KMS-11 (cell line): ENCODE measurements at regions not wholly inside any gene's neighbourhood (a gene's known extent, or its start where the extent isn't known, plus 50 kb on each side); places are given as distances from the start of the nearest gene placed in this dataset.
"Not testable (repeated sequence)": the region's sequence is repeated elsewhere in the genome, so short reads cannot be mapped to it uniquely, and the experiment has no call there.

ENCODE experiments used
- H2AFZ ChIP-seq: fragments of 200-600 bp; sonication (generic); 2 replicates; pipeline ENCODE4 v1.6.1; 2016; ENCODE audit warnings: antibody characterized with exemption, mixed run types, low read depth
- H3K27ac ChIP-seq: fragments of 200-600 bp; sonication (generic); 2 replicates; pipeline ENCODE4 v1.6.1; 2016; ENCODE audit warnings: mild to moderate bottlenecking, mixed run types
- H3K27me3 ChIP-seq: fragments of 200-600 bp; sonication (generic); 2 replicates; pipeline ENCODE4 v1.6.1; 2017; ENCODE audit warnings: mild to moderate bottlenecking, low read depth, mixed run types, moderate library complexity; ENCODE audit not compliant: insufficient read depth
- H3K36me3 ChIP-seq: fragments of 200-600 bp; sonication (generic); 2 replicates; pipeline ENCODE4 v1.6.1; 2017; ENCODE audit warnings: mild to moderate bottlenecking, mixed run types; ENCODE audit not compliant: insufficient read depth
- H3K4me1 ChIP-seq: fragments of 200-600 bp; sonication (generic); 2 replicates; pipeline ENCODE4 v1.6.1; 2016; ENCODE audit warnings: mild to moderate bottlenecking, low read depth, mixed run types; ENCODE audit not compliant: poor library complexity, severe bottlenecking
- H3K4me2 ChIP-seq: fragments of 200-600 bp; sonication (generic); 2 replicates; pipeline ENCODE4 v1.7.0; 2016; ENCODE audit warnings: mild to moderate bottlenecking, mixed run types
- H3K4me3 ChIP-seq: fragments of 200-600 bp; sonication (generic); IDR thresholded peaks from 2 replicates; pipeline ENCODE4 v1.6.1; 2017; ENCODE audit warnings: low read depth, low read length, mixed read lengths; ENCODE audit not compliant: insufficient read depth
- H3K79me2 ChIP-seq: fragments of 200-600 bp; sonication (generic); 2 replicates; pipeline ENCODE4 v1.6.1; 2016; ENCODE audit warnings: low read depth, mixed run types; ENCODE audit not compliant: insufficient read depth
- H3K9ac ChIP-seq: fragments of 200-600 bp; sonication (generic); 2 replicates; pipeline ENCODE4 v1.6.1; 2016; ENCODE audit warnings: mild to moderate bottlenecking, mixed run types
- H4K20me1 ChIP-seq: fragments of 200-600 bp; sonication (generic); 2 replicates; pipeline ENCODE4 v1.6.1; 2016; ENCODE audit warnings: mild to moderate bottlenecking, mixed run types; ENCODE audit not compliant: insufficient read depth
- TF ChIP-seq, protein P1 (sequence below): fragments of 200-600 bp; sonication (generic); conservative IDR thresholded peaks from 2 replicates; pipeline ENCODE4 v1.6.1; 2017; ENCODE audit warnings: low read depth, mild to moderate bottlenecking, antibody characterized with exemption, low read length, moderate library complexity, mixed read lengths

DNA sequence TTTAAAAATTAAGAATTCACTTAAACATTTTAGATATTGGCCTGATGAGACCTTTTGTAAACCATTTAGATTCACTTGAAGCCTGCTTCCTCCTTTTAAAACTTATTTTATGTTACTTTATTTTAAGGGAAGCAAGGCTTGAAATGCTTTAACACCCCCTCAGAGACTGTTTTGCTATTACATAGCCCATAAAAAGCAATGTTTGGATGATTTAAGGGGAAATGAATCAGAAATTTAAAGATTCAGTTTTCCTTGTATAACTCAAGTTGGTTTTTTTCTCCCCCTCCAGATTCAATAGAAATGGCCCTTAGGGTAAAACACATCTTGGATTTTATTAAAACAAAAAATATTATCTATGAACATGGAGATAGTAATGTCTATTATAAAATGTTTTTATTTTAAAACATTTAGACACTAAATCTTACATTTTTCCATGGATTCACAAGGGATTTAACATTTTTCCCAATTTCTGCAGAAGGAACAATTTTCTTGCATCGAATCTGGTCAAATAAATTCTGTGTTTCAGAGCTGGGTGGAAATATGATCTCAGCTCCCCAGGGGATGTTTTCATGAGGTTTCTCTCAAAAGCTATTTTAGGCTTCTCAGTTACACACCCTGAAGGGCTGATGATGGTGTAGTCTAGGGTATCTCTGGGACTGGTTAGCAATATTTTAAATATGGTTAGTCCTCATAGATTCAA lies 69.3 kb upstream of the WARS2 start:
- peak overlapping the region; percentile 76; the same call in 1 of the 2 replicates for H3K4me2 ChIP-seq
- peak overlapping the region; percentile 46; the same call in 1 of the 2 replicates for H3K27ac ChIP-seq
- no peak overlapping the region; the same call in 1 of the 2 replicates for H2AFZ ChIP-seq
- no peaks in the 10 kb centered on the region for H3K36me3 ChIP-seq
- peaks cover 21% of the 10 kb centered on the region for H3K4me1 ChIP-seq
- no peaks in the 10 kb centered on the region for H3K27me3 ChIP-seq
- H4K20me1 ChIP-seq = no peaks in the 10 kb centered on the region
- no peak overlapping the region for H3K9ac ChIP-seq
- no peak overlapping the region for H3K4me3 ChIP-seq
- TF ChIP-seq, protein P1, sequence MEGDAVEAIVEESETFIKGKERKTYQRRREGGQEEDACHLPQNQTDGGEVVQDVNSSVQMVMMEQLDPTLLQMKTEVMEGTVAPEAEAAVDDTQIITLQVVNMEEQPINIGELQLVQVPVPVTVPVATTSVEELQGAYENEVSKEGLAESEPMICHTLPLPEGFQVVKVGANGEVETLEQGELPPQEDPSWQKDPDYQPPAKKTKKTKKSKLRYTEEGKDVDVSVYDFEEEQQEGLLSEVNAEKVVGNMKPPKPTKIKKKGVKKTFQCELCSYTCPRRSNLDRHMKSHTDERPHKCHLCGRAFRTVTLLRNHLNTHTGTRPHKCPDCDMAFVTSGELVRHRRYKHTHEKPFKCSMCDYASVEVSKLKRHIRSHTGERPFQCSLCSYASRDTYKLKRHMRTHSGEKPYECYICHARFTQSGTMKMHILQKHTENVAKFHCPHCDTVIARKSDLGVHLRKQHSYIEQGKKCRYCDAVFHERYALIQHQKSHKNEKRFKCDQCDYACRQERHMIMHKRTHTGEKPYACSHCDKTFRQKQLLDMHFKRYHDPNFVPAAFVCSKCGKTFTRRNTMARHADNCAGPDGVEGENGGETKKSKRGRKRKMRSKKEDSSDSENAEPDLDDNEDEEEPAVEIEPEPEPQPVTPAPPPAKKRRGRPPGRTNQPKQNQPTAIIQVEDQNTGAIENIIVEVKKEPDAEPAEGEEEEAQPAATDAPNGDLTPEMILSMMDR = no peak
- no peaks in the 10 kb centered on the region for H3K79me2 ChIP-seq

DNA sequence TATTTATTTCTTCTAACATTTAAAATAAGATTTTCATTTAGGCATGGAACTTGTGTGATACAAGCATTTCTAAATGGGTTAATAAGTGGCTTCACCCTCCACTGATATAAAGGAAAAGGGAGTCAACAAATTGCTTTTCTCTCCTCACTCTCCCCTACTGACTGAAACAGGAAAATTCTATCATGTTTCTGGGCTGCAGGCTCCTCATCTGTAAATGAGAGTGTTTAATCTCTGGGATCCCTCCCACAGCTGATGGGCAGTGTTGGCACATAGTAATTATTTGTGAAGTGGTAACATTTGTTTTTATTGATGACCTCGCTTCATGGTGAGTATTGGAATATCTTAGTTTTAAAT lies 69.8 kb upstream of the WARS2 start:
- H3K9ac ChIP-seq = no peak overlapping the region
- H3K4me2 ChIP-seq = peak overlapping the region; percentile 76
- H3K36me3 ChIP-seq = no peaks in the 10 kb centered on the region
- H3K4me1 ChIP-seq = peaks cover 21% of the 10 kb centered on the region
- TF ChIP-seq, protein P1 = no peak
- H3K4me3 ChIP-seq = no peak overlapping the region
- no peaks in the 10 kb centered on the region for H3K79me2 ChIP-seq
- no peaks in the 10 kb centered on the region for H3K27me3 ChIP-seq
- no peak overlapping the region; the same call in 1 of the 2 replicates for H2AFZ ChIP-seq
- peak overlapping the region; percentile 46; the same call in 1 of the 2 replicates for H3K27ac ChIP-seq
- no peaks in the 10 kb centered on the region for H4K20me1 ChIP-seq

DNA sequence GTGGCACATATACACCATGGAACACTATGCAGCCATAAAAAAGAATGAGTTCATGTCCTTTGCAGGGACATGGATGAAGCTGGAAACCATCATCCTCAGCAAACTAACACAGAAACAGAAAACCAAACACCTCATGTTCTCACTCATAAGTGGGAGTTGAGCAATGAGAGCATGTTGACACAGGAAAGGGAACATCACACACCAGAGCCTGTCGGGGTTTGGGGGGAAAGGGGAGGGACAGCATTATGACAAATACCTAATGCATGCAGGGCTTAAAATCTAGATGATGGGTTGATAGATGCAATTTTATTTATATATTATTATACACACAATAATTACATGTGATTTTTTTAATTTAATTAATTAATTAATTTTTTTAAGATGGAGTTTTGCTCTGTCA lies 72.8 kb upstream of the WARS2 start:
- not testable (repeated sequence) for H3K79me2 ChIP-seq, H3K27me3 ChIP-seq, H2AFZ ChIP-seq, H4K20me1 ChIP-seq, H3K4me2 ChIP-seq, H3K36me3 ChIP-seq, H3K4me3 ChIP-seq, H3K27ac ChIP-seq, H3K9ac ChIP-seq
- peaks cover 21% of the 10 kb centered on the region for H3K4me1 ChIP-seq

DNA sequence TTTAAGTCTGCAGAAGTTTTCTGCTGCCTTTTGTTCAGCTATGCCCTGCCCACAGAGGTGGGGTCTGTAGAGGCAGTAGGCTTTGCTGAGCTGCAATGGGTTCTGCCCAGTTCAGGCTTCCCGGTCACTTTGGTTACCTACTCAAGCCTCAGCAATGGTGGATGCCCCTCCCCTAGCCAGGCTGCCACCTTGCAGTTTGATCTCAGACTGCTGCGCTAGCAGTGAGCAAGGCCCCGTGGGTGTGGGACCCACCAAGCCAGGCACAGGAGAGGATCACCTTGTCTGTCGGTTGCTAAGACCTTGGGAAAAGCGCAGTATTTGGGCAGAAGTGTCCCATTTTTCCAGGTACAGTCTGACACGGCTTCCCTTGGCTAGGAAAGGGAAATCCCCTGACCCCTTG lies 74.5 kb upstream of the WARS2 start:
- H4K20me1 ChIP-seq, H3K79me2 ChIP-seq: not testable (repeated sequence)

DNA sequence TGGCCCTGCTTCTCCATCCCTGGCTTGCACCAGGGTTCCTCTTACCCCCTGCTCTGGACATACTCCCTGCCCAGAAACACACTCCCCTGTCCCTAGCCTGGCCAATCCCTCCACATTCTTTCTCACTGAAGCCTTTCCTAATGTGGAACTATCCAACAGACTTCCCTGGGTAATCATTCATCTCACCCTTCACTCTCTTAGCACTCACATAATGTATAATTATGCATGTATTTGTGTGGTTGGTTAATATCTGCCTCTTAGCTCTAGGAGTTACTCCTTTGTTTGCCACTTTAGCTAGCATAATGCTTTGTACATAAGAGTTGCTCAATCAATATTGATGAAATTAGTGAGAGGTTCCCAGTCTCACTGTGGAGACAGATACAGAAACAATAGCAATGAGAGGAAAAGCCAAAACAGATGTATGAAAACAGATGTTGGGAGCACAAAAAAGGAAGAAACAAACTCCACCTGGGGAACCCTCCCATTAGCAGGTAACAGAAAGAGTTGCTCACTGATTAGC lies 76.9 kb upstream of the WARS2 start:
- H3K36me3 ChIP-seq = no peaks in the 10 kb centered on the region
- no peaks in the 10 kb centered on the region for H3K27me3 ChIP-seq
- no peaks in the 10 kb centered on the region for H3K79me2 ChIP-seq
- H2AFZ ChIP-seq = no peak overlapping the region
- H3K4me3 ChIP-seq = no peak overlapping the region
- H3K4me2 ChIP-seq = no peak overlapping the region
- TF ChIP-seq, protein P1 = no peak
- H3K9ac ChIP-seq = no peak overlapping the region
- no peaks in the 10 kb centered on the region for H3K4me1 ChIP-seq
- H3K27ac ChIP-seq = no peak overlapping the region
- no peaks in the 10 kb centered on the region for H4K20me1 ChIP-seq

More for the DNA sequence above, 74.5 kb upstream of the WARS2 start:
- peaks cover 13% of the 10 kb centered on the region for H3K4me1 ChIP-seq
- not testable (repeated sequence) for H3K36me3 ChIP-seq, H2AFZ ChIP-seq, H3K4me2 ChIP-seq, H3K27me3 ChIP-seq, H3K27ac ChIP-seq, H3K4me3 ChIP-seq, H3K9ac ChIP-seq
